ENCODE measurements at regions not wholly inside any gene's neighbourhood (a gene's known extent, or its start where the extent isn't known, plus 50 kb on each side); places are given as distances from the start of the nearest gene placed in this dataset.

DNA sequence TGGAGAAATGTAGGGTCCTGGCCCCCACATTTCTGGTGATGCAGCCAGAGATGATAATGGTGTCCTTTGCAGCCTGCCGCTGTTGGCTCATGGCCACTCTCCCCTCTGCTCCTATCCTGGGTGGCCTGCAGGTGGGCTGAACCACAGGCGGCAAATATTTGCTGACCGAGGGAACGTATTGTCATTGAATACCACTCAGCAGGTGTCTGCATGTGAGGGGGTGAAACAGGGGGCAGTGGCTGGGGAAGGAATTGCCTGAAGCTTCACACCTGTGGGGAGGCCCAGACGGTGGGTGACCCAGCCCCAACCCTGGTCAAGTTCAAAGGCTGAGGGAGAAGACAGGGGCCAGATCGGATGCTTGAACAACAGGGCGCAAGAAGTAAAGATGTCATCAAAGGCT lies 73.3 kb upstream of the WNT11 start:
- Histone ChIP-seq H3K4me2 (0 out of 22 replicates have a peak overlapping the region, but pooled peaks of 1 of the 11 experiments have one; percentile 10), H3K9ac (no peak overlapping the region), H3K9me3 (replicated peaks in 1 of 11) (peaks cover 2 to 9% (median 8%) of the 10 kb centered on the region in 11 experiments; a peak in 16 of 22 replicates), H3K36me3 (no peaks in the 10 kb centered on the region), H3K4me3 (no peak overlapping the region), H4K20me1 (peaks cover 0 to 7% (median 0%) of the 10 kb centered on the region in 11 experiments; a peak in 4 of 22 replicates), H3K4me1 (peaks cover 10 to 88% (median 64%) of the 10 kb centered on the region in 10 experiments; a peak in 19 of 20 replicates), H3K27ac (no peak overlapping the region), H3K27me3 (peaks cover 0 to 9% (median 0%) of the 10 kb centered on the region in 11 experiments; a peak in 1 of 22 replicates)
- TF ChIP-seq Cebpa-rat (IDR thresholded peaks at IDR 0.05): no peak

DNA sequence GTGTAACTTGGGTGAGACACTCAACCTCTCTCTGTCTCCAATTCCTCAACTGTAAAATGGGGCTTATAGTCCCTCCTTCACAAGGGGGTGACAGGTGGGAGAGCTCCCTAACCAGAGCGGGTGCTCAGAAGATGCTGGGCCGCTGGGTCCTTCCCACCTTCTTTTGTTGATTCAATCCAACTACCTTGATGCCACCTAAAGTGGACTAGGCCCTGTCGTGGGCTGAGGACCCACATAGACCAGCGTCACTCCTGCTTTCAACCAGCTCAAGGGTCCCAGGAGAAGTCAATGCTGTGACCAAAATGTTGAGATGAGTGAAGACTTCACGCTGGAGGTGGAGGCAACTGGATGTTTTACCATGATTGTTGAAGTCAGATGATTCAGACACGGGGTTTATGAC lies 72.7 kb upstream of the WNT11 start:
- TF ChIP-seq Cebpa-rat (IDR thresholded peaks at IDR 0.05): no peak
- no peak overlapping the region for H3K27ac ChIP-seq
- peaks cover 10 to 82% (median 58%) of the 10 kb centered on the region in 10 experiments; a peak in 19 of 20 replicates for H3K4me1 ChIP-seq
- peaks cover 0 to 7% (median 0%) of the 10 kb centered on the region in 11 experiments; a peak in 4 of 22 replicates for H4K20me1 ChIP-seq
- H3K4me2 ChIP-seq: 0 out of 22 replicates have a peak overlapping the region, but pooled peaks of 3 of the 11 experiments have one; percentile 84 to 86 (median 84)
- no peak overlapping the region for H3K9ac ChIP-seq
- peaks cover 8 to 15% (median 13%) of the 10 kb centered on the region in 11 experiments; a peak in 17 of 22 replicates for H3K9me3 ChIP-seq (replicated peaks in 1 of 11)
- H3K27me3 ChIP-seq: peaks cover 0 to 9% (median 0%) of the 10 kb centered on the region in 11 experiments; a peak in 1 of 22 replicates
- H3K36me3 ChIP-seq: no peaks in the 10 kb centered on the region
- H3K4me3 ChIP-seq: no peak overlapping the region

DNA sequence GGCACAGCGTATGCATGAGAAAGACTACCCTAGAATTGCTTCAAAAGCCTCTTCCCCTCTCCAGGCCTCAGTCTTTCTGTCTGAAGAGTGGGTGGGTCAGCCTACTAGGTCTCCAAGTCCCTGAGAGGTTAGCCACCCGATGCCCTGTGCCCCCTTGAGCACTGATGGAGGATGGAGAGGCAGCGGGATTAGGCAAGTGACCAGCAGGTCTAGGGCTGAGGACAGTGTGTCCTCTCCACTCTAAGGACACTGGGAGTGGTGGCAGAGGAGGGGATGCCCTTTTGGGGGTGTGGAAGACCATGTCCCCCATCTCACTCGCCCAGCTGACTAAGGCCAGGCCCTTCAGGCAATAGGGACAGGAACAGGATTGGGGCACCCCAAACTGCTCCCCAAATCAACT lies 72.2 kb upstream of the WNT11 start:
- Histone ChIP-seq H3K9ac (no peak overlapping the region), H3K4me1 (peaks cover 10 to 77% (median 52%) of the 10 kb centered on the region in 10 experiments; a peak in 19 of 20 replicates), H3K27ac (no peak overlapping the region), H3K27me3 (peaks cover 0 to 9% (median 0%) of the 10 kb centered on the region in 11 experiments; a peak in 1 of 22 replicates), H3K9me3 (replicated peaks in 1 of 11) (peaks cover 10 to 18% (median 16%) of the 10 kb centered on the region in 11 experiments; a peak in 17 of 22 replicates), H4K20me1 (peaks cover 0 to 7% (median 0%) of the 10 kb centered on the region in 11 experiments; a peak in 4 of 22 replicates), H3K36me3 (no peaks in the 10 kb centered on the region), H3K4me2 (peak overlapping the region in 5 of 11 experiments; percentile 79 to 86 (median 84); a peak in 7 of 22 replicates), H3K4me3 (no peak overlapping the region)
- TF ChIP-seq Cebpa-rat (IDR thresholded peaks at IDR 0.05): no peak

DNA sequence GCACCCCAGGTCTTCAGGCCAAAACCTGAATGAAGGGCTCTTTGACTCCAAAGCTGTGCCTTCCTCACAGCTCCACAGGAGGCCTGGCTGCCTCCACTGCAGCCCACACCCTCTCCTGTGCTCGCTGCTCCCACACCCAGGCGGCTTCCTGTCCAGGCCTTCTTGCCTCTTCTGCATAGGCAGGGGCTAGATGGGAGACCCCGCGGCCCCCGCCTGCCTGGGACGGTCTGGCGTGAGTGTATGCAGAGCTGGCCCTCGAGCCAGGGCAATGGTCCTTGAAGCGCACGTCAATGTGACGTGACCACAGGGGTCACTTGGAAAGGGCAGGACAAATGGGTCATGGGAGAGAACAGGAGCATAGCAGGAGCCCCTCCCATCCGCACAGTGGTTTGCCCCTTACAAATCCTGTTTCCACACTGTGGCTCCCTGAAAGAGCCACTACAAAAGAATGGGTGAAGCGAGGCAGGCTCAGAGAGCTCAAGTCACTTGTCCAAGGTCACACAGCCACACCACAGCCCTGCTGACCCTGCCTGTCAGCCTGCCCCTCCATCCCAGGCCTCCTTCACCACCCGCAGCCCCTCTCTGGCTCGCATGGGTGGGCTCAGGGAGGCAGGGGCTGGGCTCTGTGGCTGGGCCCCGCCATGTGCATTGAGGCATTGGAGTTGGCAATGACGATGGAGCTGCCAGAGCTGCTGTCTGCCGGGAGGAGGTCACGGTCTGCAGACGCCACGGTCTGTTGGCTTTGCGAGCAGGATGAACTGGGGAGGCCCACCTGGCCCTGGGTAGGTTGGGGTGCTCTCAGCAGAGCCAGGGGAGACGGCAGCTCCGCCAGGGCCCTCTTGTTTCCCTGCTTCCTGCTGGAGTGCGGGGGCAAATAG lies 71.2 kb upstream of the WNT11 start:
- no peak for TF ChIP-seq Cebpa-rat (IDR thresholded peaks at IDR 0.05)
- H3K27ac ChIP-seq: no peak overlapping the region; a peak in 1 of 22 replicates
- H3K4me1 ChIP-seq: peaks cover 10 to 67% (median 43%) of the 10 kb centered on the region in 10 experiments; a peak in 19 of 20 replicates
- peaks cover 0 to 5% (median 0%) of the 10 kb centered on the region in 11 experiments; a peak in 1 of 22 replicates for H3K27me3 ChIP-seq
- H4K20me1 ChIP-seq: peaks cover 0 to 5% (median 0%) of the 10 kb centered on the region in 11 experiments; a peak in 4 of 22 replicates
- H3K4me3 ChIP-seq: no peak overlapping the region
- no peaks in the 10 kb centered on the region for H3K36me3 ChIP-seq
- peak overlapping the region in 2 of 11 experiments; percentile 2 to 29; a peak in 1 of 22 replicates for H3K9ac ChIP-seq
- H3K9me3 ChIP-seq (replicated peaks in 1 of 11): peaks cover 10 to 20% (median 16%) of the 10 kb centered on the region in 11 experiments; a peak in 17 of 22 replicates
- H3K4me2 ChIP-seq: peak overlapping the region; percentile 29 to 86 (median 70); a peak in 21 of 22 replicates

DNA sequence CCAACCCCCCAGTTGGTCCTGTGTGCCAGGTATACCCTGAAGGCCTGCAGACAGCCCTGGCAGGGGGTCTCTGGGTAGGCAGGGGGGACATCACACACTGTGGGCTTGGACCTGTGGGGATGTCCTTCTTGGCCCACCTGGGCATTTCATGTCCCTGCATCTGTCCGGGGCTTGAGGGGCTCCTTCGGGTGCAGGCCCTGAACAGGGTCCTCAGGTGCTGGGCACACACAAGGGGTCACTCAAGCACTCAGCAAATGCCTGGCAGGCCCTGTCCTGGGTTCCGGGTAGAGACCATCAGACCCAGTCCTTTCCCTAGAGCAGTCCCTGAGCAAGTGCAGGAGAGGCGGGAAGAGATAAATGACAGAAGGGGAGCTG lies 70.5 kb upstream of the WNT11 start:
- H4K20me1 ChIP-seq: peaks cover 0 to 3% (median 0%) of the 10 kb centered on the region in 11 experiments; a peak in 3 of 22 replicates
- peak overlapping the region in 4 of 11 experiments; percentile 2 to 35 (median 16); a peak in 3 of 22 replicates for H3K9ac ChIP-seq
- H3K4me2 ChIP-seq: peak overlapping the region; percentile 29 to 86 (median 70); a peak in 20 of 22 replicates
- H3K36me3 ChIP-seq: no peaks in the 10 kb centered on the region
- H3K4me3 ChIP-seq: no peak overlapping the region
- peaks cover 10 to 20% (median 16%) of the 10 kb centered on the region in 11 experiments; a peak in 17 of 22 replicates for H3K9me3 ChIP-seq (replicated peaks in 1 of 11)
- no peak overlapping the region for H3K27ac ChIP-seq
- H3K4me1 ChIP-seq: peaks cover 10 to 59% (median 35%) of the 10 kb centered on the region in 10 experiments; a peak in 19 of 20 replicates
- TF ChIP-seq Cebpa-rat (IDR thresholded peaks at IDR 0.05): no peak
- no peaks in the 10 kb centered on the region for H3K27me3 ChIP-seq

DNA sequence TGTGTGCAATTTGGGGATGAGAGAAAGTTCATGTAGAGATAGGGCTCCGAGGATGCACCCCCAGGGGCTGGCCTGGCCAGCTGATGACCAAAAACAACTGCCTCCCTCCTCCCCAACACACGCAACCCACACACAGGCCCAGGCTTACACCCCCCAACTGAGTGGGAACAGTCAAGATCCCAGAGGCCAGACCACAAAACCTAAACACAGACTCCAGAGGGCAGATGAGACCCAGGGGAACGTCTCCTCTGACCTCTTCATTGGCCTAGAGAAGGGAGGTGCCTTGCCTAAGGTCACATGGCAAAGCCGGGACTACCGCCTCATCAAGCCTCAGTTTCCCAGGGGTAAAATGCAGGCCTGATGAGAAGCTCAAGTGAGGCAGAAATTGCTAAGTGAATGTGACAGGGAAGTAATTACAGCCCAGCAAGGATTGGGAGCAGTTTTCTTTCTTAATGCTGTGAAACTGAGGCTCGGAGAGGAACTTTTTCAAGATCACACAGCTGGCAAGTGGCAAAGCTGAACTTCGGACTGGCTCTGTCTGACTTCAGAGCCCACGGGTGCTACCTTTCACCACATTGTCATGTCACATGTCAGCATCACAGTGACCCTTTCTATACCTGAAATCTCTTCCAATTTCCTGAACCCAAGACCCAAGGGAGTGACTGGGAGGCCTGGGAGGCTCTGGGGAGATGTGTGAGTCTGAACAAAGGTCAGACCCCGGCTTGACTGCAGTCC lies 69.9 kb upstream of the WNT11 start:
- Histone ChIP-seq H3K9ac (peak overlapping the region in 4 of 11 experiments; percentile 2 to 35 (median 16); a peak in 3 of 22 replicates), H3K9me3 (replicated peaks in 1 of 11) (peaks cover 10 to 20% (median 16%) of the 10 kb centered on the region in 11 experiments; a peak in 17 of 22 replicates), H4K20me1 (peaks cover 0 to 3% (median 0%) of the 10 kb centered on the region in 11 experiments; a peak in 2 of 22 replicates), H3K4me2 (peak overlapping the region; percentile 9 to 86 (median 70); a peak in 20 of 22 replicates), H3K4me1 (peaks cover 10 to 54% (median 30%) of the 10 kb centered on the region in 10 experiments; a peak in 19 of 20 replicates), H3K27ac (no peak overlapping the region), H3K36me3 (no peaks in the 10 kb centered on the region), H3K4me3 (no peak overlapping the region), H3K27me3 (no peaks in the 10 kb centered on the region)
- TF ChIP-seq Cebpa-rat (IDR thresholded peaks at IDR 0.05): no peak

DNA sequence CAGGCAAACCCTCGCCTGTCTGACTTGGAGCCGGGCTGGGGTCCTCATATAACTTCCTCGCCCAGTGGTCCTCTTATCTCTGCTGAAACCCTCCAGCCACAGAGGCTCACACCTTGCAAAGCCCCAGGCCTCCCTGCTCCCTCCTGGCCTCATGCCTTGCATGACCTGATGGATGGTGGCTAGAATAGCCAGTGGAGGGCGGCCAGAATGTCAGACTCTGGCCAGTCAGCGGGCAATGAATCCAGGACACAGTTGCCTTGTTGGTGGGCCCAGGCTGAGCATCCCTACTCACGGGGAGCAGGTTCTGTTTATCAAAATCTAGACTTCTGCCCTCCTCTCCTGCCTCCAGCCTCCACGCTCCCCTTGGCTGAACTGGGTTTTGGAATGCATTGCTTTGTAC lies 69.1 kb upstream of the WNT11 start:
- Histone ChIP-seq H3K36me3 (no peaks in the 10 kb centered on the region), H3K4me2 (peak overlapping the region in 3 of 11 experiments; percentile 83 to 86 (median 84); a peak in 3 of 22 replicates), H3K27ac (no peak overlapping the region), H3K4me1 (peaks cover 10 to 46% (median 26%) of the 10 kb centered on the region in 10 experiments; a peak in 19 of 20 replicates), H3K9me3 (replicated peaks in 1 of 11) (peaks cover 10 to 20% (median 16%) of the 10 kb centered on the region in 11 experiments; a peak in 17 of 22 replicates), H4K20me1 (peaks cover 0 to 1% (median 0%) of the 10 kb centered on the region in 11 experiments; a peak in 2 of 22 replicates), H3K9ac (no peak overlapping the region), H3K27me3 (no peaks in the 10 kb centered on the region), H3K4me3 (no peak overlapping the region)
- no peak for TF ChIP-seq Cebpa-rat (IDR thresholded peaks at IDR 0.05)

DNA sequence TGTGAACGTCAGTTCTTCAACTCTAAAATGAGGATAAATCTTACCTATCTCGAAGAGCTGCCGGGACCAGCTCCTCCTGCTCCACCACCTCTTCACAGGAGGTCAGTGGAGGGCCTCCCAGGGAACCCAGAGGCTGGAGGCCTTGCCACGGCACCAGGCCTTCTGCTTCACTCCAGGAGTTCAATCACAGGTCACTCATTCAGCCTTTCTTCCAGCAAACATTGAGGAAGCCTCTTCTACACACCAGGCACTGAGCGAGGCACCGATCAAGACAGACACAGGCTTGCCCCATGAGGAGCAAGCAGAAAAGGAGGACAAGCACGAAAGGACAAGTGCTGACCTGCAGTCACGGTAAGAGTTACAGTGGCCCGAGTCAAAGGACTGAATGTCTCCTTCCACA lies 64.8 kb upstream of the WNT11 start:
- no peaks in the 10 kb centered on the region for H3K36me3 ChIP-seq
- no peak overlapping the region for H3K4me3 ChIP-seq
- peaks cover 0 to 7% (median 3%) of the 10 kb centered on the region in 10 experiments; a peak in 15 of 20 replicates for H3K4me1 ChIP-seq
- no peaks in the 10 kb centered on the region for H4K20me1 ChIP-seq
- H3K4me2 ChIP-seq: no peak overlapping the region
- TF ChIP-seq Cebpa-rat (IDR thresholded peaks at IDR 0.05): no peak
- H3K27ac ChIP-seq: no peak overlapping the region
- no peak overlapping the region for H3K9ac ChIP-seq
- peaks cover 10 to 21% (median 17%) of the 10 kb centered on the region in 11 experiments; a peak in 17 of 22 replicates for H3K9me3 ChIP-seq (replicated peaks in 1 of 11)
- H3K27me3 ChIP-seq: no peaks in the 10 kb centered on the region

Measured in BLaER1 treated with 17β-estradiol and CSF1 and Interleukin-3, amounts not matched to agents 10 nM and 100 nM (cell line).